HCT116 (cell line): ENCODE measurements at regions not wholly inside any gene's neighbourhood (a gene's known extent, or its start where the extent isn't known, plus 50 kb on each side); places are given as distances from the start of the nearest gene placed in this dataset.

Experiments
- ATAC-seq: fragments of 200-7000 bp; cut with Tn5 transposase; 2 replicates; pipeline ENCODE4 v1.9.1; 2020; ENCODE audit warnings: mild to moderate bottlenecking, moderate library complexity
- BruUV-seq: library from RNA; stranded (reverse); fragments of 400-500 nt; replicated peaks from 2 replicates; lab custom pipeline; 2021; lab: Mats Ljungman, UMichigan
- CTCF ChIA-PET: fragments of 300-600 bp; sonication (Branson Sonifier 250); formaldehyde crosslinking; loops from one replicate; lab custom pipeline; 2021; ENCODE audit warnings: antibody characterized with exemption; lab: Charles Lee
- POLR2A ChIA-PET: fragments of 300-600, 350-600 bp; sonication (Branson Sonifier 250); formaldehyde crosslinking; loops from one replicate; lab custom pipeline; 2021; ENCODE audit warnings: antibody characterized with exemption; lab: Charles Lee
- RAD21 ChIA-PET, 2 experiments: fragments of 300-600 bp; sonication (Branson Sonifier 250); formaldehyde crosslinking; loops; one replicate each; lab custom pipeline; 2023; ENCODE audit warnings: low total read pairs in 2 of 2; ENCODE audit not compliant: uncharacterized antibody in 2 of 2, unreplicated experiment in 2 of 2, low non-redundant PET in 1 of 2; lab: Charles Lee
- DNase-seq: peaks from one replicate; pipeline ENCODE4 v3.0.0-alpha.2; 2010; ENCODE audit warnings: low read depth, low spot score
- H2AFZ ChIP-seq: fragments of 200-600 bp; shearing (Covaris generic), sonication (generic); 2 replicates; pipeline ENCODE4 v1.6.1; 2017; ENCODE audit warnings: low read depth, mixed run types, mixed read lengths, antibody characterized with exemption, low read length; ENCODE audit not compliant: poor library complexity, severe bottlenecking
- H3K27ac ChIP-seq: 2 replicates; pipeline ENCODE4 v1.5.1; 2012; ENCODE audit warnings: low read depth, low read length
- H3K27me3 ChIP-seq: fragments of 200-600 bp; sonication (generic); 2 replicates; pipeline ENCODE4 v1.6.1; 2016; ENCODE audit warnings: mixed run types, low read length, mixed read lengths; ENCODE audit not compliant: insufficient read depth
- H3K36me3 ChIP-seq, 2 experiments: fragments of 200-500 bp in 1 of 2; fragments of 200-600 bp in 1 of 2; sonication (Bioruptor generic) in 1 of 2; sonication (generic) in 1 of 2; 2 replicates each; pipeline versions ENCODE4 v1.5.1 to v1.6.1; 2014 to 2016; ENCODE audit warnings: low read length in 2 of 2, inconsistent platforms in 1 of 2, mixed read lengths in 1 of 2, mixed run types in 1 of 2; ENCODE audit not compliant: insufficient read depth in 2 of 2, control insufficient read depth in 1 of 2
- H3K4me1 ChIP-seq, 2 experiments: fragments of 200-600 bp in 1 of 2; sonication (generic) in 1 of 2; 2 replicates each; pipeline versions ENCODE4 v1.5.1 to v1.6.1; 2012 to 2017; ENCODE audit warnings: low read length in 2 of 2, inconsistent platforms in 1 of 2, mild to moderate bottlenecking in 1 of 2, mixed read lengths in 1 of 2, mixed run types in 1 of 2, moderate library complexity in 1 of 2; ENCODE audit not compliant: insufficient read depth in 2 of 2, control insufficient read depth in 1 of 2
- H3K4me2 ChIP-seq: fragments of 200-600 bp; sonication (generic); 2 replicates; pipeline ENCODE4 v1.6.1; 2017; ENCODE audit warnings: mixed run types, low read length, mixed read lengths
- H3K4me3 ChIP-seq, 2 experiments: fragments of 200-600 bp in 1 of 2; sonication (generic) in 1 of 2; replicated peaks in 1 of 2; 2 replicates each; pipeline ENCODE4 v1.5.1; 2011 to 2016; ENCODE audit warnings: low read length in 2 of 2, control low read depth in 1 of 2, low read depth in 1 of 2, mild to moderate bottlenecking in 1 of 2, mixed read lengths in 1 of 2, mixed run types in 1 of 2
- H3K79me2 ChIP-seq: fragments of 200-600 bp; sonication (generic); 2 replicates; pipeline ENCODE4 v1.6.1; 2017; ENCODE audit warnings: mild to moderate bottlenecking, mixed run types, low read length, moderate library complexity, mixed read lengths; ENCODE audit not compliant: insufficient read depth
- H3K9ac ChIP-seq: fragments of 200-600 bp; sonication (generic); 2 replicates; pipeline ENCODE4 v1.6.1; 2016; ENCODE audit warnings: low read length, mixed read lengths
- H3K9me2 ChIP-seq: fragments of 200-600 bp; sonication (generic), shearing (Covaris generic); 2 replicates; pipeline ENCODE4 v1.6.1; 2017; ENCODE audit warnings: mixed run types, mild to moderate bottlenecking, moderate library complexity; ENCODE audit not compliant: insufficient read depth
- H3K9me3 ChIP-seq, 2 experiments: fragments of 200-500 bp in 1 of 2; fragments of 200-600 bp in 1 of 2; sonication (Bioruptor generic) in 1 of 2; sonication (generic) in 1 of 2; 2 replicates each; pipeline ENCODE4 v1.6.1; 2014 to 2017; ENCODE audit warnings: low read length in 2 of 2, mixed read lengths in 2 of 2, inconsistent platforms in 1 of 2, low read depth in 1 of 2, mild to moderate bottlenecking in 1 of 2, mixed run types in 1 of 2, moderate library complexity in 1 of 2; ENCODE audit not compliant: control insufficient read depth in 1 of 2, insufficient read depth in 1 of 2
- H4K20me1 ChIP-seq: fragments of 200-600 bp; sonication (generic), shearing (Covaris generic); 2 replicates; pipeline ENCODE4 v1.6.1; 2017; ENCODE audit warnings: mixed run types, mild to moderate bottlenecking, moderate library complexity; ENCODE audit not compliant: insufficient read depth
- CBX3 ChIP-seq: IDR thresholded peaks from 2 replicates; pipeline ENCODE4 v1.6.1; 2012; ENCODE audit warnings: low read depth
- EGR1 ChIP-seq: IDR thresholded peaks from 2 replicates; pipeline ENCODE4 v1.6.1; 2012; ENCODE audit warnings: low read depth
- ELF1 ChIP-seq: IDR thresholded peaks from 2 replicates; pipeline ENCODE4 v1.6.1; 2012; ENCODE audit warnings: low read depth, borderline replicate concordance
- EZH2 ChIP-seq: fragments of 200-600 bp; sonication (generic); IDR thresholded peaks from 2 replicates; pipeline ENCODE4 v1.6.1; 2017; ENCODE audit warnings: antibody characterized with exemption, mixed run types
- EZH2phosphoT487 ChIP-seq: fragments of 200-600 bp; IDR thresholded peaks from 2 replicates; pipeline ENCODE4 v1.6.1; 2018; ENCODE audit warnings: antibody characterized with exemption, borderline replicate concordance
- FOSL1 ChIP-seq: IDR thresholded peaks from 2 replicates; pipeline ENCODE4 v1.6.1; 2012; ENCODE audit warnings: low read depth
- JUND ChIP-seq: IDR thresholded peaks from 2 replicates; pipeline ENCODE4 v1.6.1; 2012
- POLR2A ChIP-seq: IDR thresholded peaks from 2 replicates; pipeline ENCODE4 v1.7.0; 2011; ENCODE audit warnings: borderline replicate concordance; ENCODE audit not compliant: insufficient read depth, insufficient read length; ENCODE audit errors: extremely low read depth
- POLR2AphosphoS5 ChIP-seq: IDR thresholded peaks from 2 replicates; pipeline ENCODE4 v1.6.1; 2011; ENCODE audit warnings: mild to moderate bottlenecking, low read depth, low read length, moderate library complexity
- RAD21 ChIP-seq: IDR thresholded peaks from 2 replicates; pipeline ENCODE4 v1.6.1; 2012; ENCODE audit warnings: low read depth, mild to moderate bottlenecking
- SP1 ChIP-seq: IDR thresholded peaks from 2 replicates; pipeline ENCODE4 v1.6.1; 2012; ENCODE audit warnings: low read depth
- SRF ChIP-seq: IDR thresholded peaks from 2 replicates; pipeline ENCODE4 v1.6.1; 2012; ENCODE audit warnings: low read depth
- YY1 ChIP-seq: IDR thresholded peaks from 2 replicates; pipeline ENCODE4 v1.6.1; 2011; ENCODE audit warnings: low read length, low read depth, moderate library complexity, mild to moderate bottlenecking; ENCODE audit not compliant: insufficient replicate concordance; ENCODE audit errors: extremely low read depth
- ZFX ChIP-seq: fragments of 450-650 bp; IDR thresholded peaks from 2 replicates; pipeline ENCODE4 v1.6.1; 2017
- intact Hi-C: fragments of 100-400 bp; cut with micrococcal nuclease; formaldehyde crosslinking; loops from 2 replicates; pipeline ENCODE4 v1.10.0; 2022
- TF ChIP-seq, protein P1 (sequence below): IDR thresholded peaks from 2 replicates; pipeline ENCODE4 v1.6.1; 2012
- TF ChIP-seq, protein P2 (sequence below): IDR thresholded peaks from 2 replicates; pipeline ENCODE4 v1.6.1; 2011; ENCODE audit warnings: mild to moderate bottlenecking, low read length, moderate library complexity; ENCODE audit not compliant: insufficient replicate concordance; ENCODE audit errors: extremely low read depth
- TF ChIP-seq, protein P3 (sequence below): IDR thresholded peaks from 2 replicates; pipeline ENCODE4 v1.6.1; 2012
- TF ChIP-seq, protein P4 (sequence below), 3 experiments: fragments of 200-600 bp in 1 of 3; sonication (generic) in 1 of 3; IDR thresholded peaks in 2 of 3; conservative IDR thresholded peaks in 1 of 3; 2 replicates each; pipeline ENCODE4 v1.5.1; 2012 to 2017; ENCODE audit warnings: low read depth in 2 of 3, low read length in 2 of 3, antibody characterized with exemption in 1 of 3, borderline replicate concordance in 1 of 3, control low read depth in 1 of 3, mild to moderate bottlenecking in 1 of 3, mixed read lengths in 1 of 3, mixed run types in 1 of 3, moderate library complexity in 1 of 3; ENCODE audit not compliant: insufficient read depth in 1 of 3

DNA sequence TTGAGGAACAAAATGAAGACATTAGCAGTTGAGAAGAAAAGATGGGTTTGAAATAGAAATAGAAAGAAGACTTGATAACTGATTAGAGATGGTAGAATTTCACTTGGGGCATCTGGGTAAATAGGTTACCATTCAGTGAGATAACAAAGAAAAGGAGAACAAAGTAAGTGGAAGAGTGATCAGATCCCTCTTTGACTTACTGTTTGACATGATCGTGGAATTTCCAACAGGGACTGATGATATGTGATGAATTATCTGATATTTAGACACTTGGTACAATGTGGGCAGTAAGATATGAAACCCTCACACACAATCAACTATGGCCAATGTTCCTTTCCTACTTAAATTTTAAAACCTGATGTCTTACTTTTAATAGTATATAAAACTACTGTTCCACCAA is 70.1 kb upstream of the STARD4 start:
- ATAC-seq, result no peak
- no peaks in the 10 kb centered on the region for H3K79me2 ChIP-seq
- POLR2A ChIA-PET, result no interaction called here
- H3K27me3 ChIP-seq, result no peaks in the 10 kb centered on the region
- TF ChIP-seq FOSL1 (no peak), POLR2A (no peak), RAD21 (no peak), YY1 (no peak), SP1 (no peak), EZH2 (no peak), ZFX (no peak), ELF1 (no peak)
- TF ChIP-seq, all 23 proteins: peak for 0
- H4K20me1 ChIP-seq, result no peaks in the 10 kb centered on the region
- BruUV-seq, result no TSS peak
- intact Hi-C loops, result no loop called here
- no peak overlapping the region for H3K27ac ChIP-seq
- ChIA-PET RAD21 (no interaction called here), CTCF (no interaction called here)
- H3K9ac ChIP-seq, result no peak overlapping the region
- H3K36me3 ChIP-seq, result no peaks in the 10 kb centered on the region
- H3K9me3 ChIP-seq, result no peaks in the 10 kb centered on the region
- no peaks in the 10 kb centered on the region for H3K9me2 ChIP-seq
- H3K4me1 ChIP-seq, result no peaks in the 10 kb centered on the region
- H3K4me3 ChIP-seq, result no peak overlapping the region
- DNase-seq, result no peak
- H3K4me2 ChIP-seq, result no peak overlapping the region
- no peak overlapping the region for H2AFZ ChIP-seq

DNA sequence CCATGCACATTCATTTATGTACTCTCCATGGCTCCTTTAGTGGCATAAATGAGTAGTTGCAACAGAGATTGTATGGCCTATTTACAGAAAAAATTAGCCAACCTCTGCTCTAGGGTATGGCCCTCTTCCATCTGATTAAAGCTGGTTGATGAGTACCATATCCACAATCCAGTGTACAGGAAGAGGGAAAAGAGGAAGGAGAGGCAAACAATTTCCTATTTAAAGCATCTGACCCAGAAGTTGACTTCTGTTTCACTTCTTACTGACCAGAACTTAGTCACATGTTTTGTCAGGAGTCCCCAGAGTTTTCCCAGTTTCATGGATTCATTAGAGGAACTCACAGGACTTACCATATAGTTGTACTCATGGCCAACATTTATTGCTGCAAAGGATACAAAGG is 68.6 kb upstream of the STARD4 start:
- Histone ChIP-seq H3K79me2 (no peaks in the 10 kb centered on the region), H3K4me1 (no peaks in the 10 kb centered on the region), H4K20me1 (no peaks in the 10 kb centered on the region), H3K27ac (no peak overlapping the region), H3K9ac (no peak overlapping the region), H3K9me2 (no peaks in the 10 kb centered on the region), H3K9me3 (no peaks in the 10 kb centered on the region)
- no TSS peak for BruUV-seq
- CTCF ChIA-PET, result no interaction called here
- POLR2A ChIA-PET, result no interaction called here
- ATAC-seq, result no peak
- RAD21 ChIA-PET, result no interaction called here
- no peak for DNase-seq
- no peak for TF ChIP-seq POLR2AphosphoS5
- no peak for TF ChIP-seq EZH2phosphoT487
- no peak for TF ChIP-seq JUND
- no peak for TF ChIP-seq YY1
- TF ChIP-seq, protein P1, sequence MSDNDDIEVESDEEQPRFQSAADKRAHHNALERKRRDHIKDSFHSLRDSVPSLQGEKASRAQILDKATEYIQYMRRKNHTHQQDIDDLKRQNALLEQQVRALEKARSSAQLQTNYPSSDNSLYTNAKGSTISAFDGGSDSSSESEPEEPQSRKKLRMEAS, result no peak
- no peak for TF ChIP-seq ZFX
- TF ChIP-seq EGR1, result no peak
- no peak for TF ChIP-seq RAD21
- TF ChIP-seq, protein P2, sequence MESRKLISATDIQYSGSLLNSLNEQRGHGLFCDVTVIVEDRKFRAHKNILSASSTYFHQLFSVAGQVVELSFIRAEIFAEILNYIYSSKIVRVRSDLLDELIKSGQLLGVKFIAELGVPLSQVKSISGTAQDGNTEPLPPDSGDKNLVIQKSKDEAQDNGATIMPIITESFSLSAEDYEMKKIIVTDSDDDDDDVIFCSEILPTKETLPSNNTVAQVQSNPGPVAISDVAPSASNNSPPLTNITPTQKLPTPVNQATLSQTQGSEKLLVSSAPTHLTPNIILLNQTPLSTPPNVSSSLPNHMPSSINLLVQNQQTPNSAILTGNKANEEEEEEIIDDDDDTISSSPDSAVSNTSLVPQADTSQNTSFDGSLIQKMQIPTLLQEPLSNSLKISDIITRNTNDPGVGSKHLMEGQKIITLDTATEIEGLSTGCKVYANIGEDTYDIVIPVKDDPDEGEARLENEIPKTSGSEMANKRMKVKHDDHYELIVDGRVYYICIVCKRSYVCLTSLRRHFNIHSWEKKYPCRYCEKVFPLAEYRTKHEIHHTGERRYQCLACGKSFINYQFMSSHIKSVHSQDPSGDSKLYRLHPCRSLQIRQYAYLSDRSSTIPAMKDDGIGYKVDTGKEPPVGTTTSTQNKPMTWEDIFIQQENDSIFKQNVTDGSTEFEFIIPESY, result no peak
- TF ChIP-seq, protein P3, sequence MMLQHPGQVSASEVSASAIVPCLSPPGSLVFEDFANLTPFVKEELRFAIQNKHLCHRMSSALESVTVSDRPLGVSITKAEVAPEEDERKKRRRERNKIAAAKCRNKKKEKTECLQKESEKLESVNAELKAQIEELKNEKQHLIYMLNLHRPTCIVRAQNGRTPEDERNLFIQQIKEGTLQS, result no peak
- TF ChIP-seq SRF, result no peak
- no peak for TF ChIP-seq CBX3
- TF ChIP-seq, protein P4, sequence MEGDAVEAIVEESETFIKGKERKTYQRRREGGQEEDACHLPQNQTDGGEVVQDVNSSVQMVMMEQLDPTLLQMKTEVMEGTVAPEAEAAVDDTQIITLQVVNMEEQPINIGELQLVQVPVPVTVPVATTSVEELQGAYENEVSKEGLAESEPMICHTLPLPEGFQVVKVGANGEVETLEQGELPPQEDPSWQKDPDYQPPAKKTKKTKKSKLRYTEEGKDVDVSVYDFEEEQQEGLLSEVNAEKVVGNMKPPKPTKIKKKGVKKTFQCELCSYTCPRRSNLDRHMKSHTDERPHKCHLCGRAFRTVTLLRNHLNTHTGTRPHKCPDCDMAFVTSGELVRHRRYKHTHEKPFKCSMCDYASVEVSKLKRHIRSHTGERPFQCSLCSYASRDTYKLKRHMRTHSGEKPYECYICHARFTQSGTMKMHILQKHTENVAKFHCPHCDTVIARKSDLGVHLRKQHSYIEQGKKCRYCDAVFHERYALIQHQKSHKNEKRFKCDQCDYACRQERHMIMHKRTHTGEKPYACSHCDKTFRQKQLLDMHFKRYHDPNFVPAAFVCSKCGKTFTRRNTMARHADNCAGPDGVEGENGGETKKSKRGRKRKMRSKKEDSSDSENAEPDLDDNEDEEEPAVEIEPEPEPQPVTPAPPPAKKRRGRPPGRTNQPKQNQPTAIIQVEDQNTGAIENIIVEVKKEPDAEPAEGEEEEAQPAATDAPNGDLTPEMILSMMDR (IDR thresholded peaks at IDR 0.05 in 2 of 3, conservative IDR thresholded peaks at IDR 0.05 in 1 of 3; ENCODE audit: borderline replicate concordance in 1 of 3, insufficient read depth in 1 of 3, low read depth in 2 of 3, low read length in 2 of 3), result no peak
- TF ChIP-seq, all 23 proteins: peak for 0
- intact Hi-C loops, result no loop called here
- no peak overlapping the region for H3K4me2 ChIP-seq
- no peak overlapping the region for H3K4me3 ChIP-seq
- H3K27me3 ChIP-seq, result no peaks in the 10 kb centered on the region
- no peaks in the 10 kb centered on the region for H3K36me3 ChIP-seq
- H2AFZ ChIP-seq, result no peak overlapping the region
